Common myeloid progenitor, CD34-positive (primary cell): ENCODE measurements at regions not wholly inside any gene's neighbourhood (a gene's known extent, or its start where the extent isn't known, plus 50 kb on each side); places are given as distances from the start of the nearest gene placed in this dataset.

Experiments
- CTCF ChIA-PET: fragments of 350-600 bp; sonication (Branson Sonifier 250); formaldehyde crosslinking; loops from one replicate; lab custom pipeline; 2021; ENCODE audit warnings: antibody characterized with exemption; lab: Charles Lee
- POLR2A ChIA-PET: fragments of 350-600 bp; sonication (Branson Sonifier 250); formaldehyde crosslinking; loops from one replicate; lab custom pipeline; 2021; ENCODE audit warnings: antibody characterized with exemption; lab: Charles Lee
- DNase-seq, 3 donors: peaks; one replicate each; pipeline versions ENCODE4 v3.0.0 to v3.0.0-alpha.2; 2013
- H3K27ac ChIP-seq, 2 experiments: 1 replicate in 1 of 2; 2 replicates in 1 of 2; pipeline ENCODE4 v1.7.0; 2013; ENCODE audit warnings: inconsistent platforms in 2 of 2, low read length in 2 of 2, mild to moderate bottlenecking in 2 of 2, low read depth in 1 of 2, moderate library complexity in 1 of 2; ENCODE audit not compliant: severe bottlenecking in 2 of 2, insufficient read depth in 1 of 2, poor library complexity in 1 of 2
- H3K27me3 ChIP-seq, 5 experiments: replicated peaks in 2 of 5; 1 replicate in 3 of 5; 2 replicates in 2 of 5; pipeline versions ENCODE4 v1.6.1 to v1.7.0; 2013; ENCODE audit warnings: low read length in 4 of 5, mild to moderate bottlenecking in 2 of 5, moderate library complexity in 2 of 5, inconsistent platforms in 1 of 5; ENCODE audit not compliant: insufficient read depth in 5 of 5, control insufficient read depth in 4 of 5
- H3K36me3 ChIP-seq, 4 experiments: 1 replicate in 2 of 4; 2 replicates in 2 of 4; pipeline versions ENCODE4 v1.6.1 to v1.7.0; 2013; ENCODE audit warnings: low read length in 3 of 4, control low read depth in 1 of 4, mild to moderate bottlenecking in 1 of 4; ENCODE audit not compliant: control insufficient read depth in 4 of 4, insufficient read depth in 4 of 4
- H3K4me1 ChIP-seq, 4 experiments: 1 replicate in 3 of 4; 2 replicates in 1 of 4; pipeline versions ENCODE4 v1.6.1 to v1.7.1; 2013; ENCODE audit warnings: low read length in 3 of 4, mild to moderate bottlenecking in 3 of 4, control low read depth in 1 of 4, inconsistent platforms in 1 of 4, moderate library complexity in 1 of 4; ENCODE audit not compliant: control insufficient read depth in 4 of 4, insufficient read depth in 4 of 4; ENCODE audit errors: control extremely low read depth in 1 of 4
- H3K4me3 ChIP-seq, 7 experiments: 1 replicate in 4 of 7; 2 replicates in 3 of 7; pipeline versions ENCODE4 v1.5.1 to v1.7.0; 2013; ENCODE audit warnings: mild to moderate bottlenecking in 7 of 7, low read length in 6 of 7, moderate library complexity in 6 of 7, inconsistent platforms in 2 of 7, low read depth in 2 of 7, control low read depth in 1 of 7; ENCODE audit not compliant: insufficient read depth in 4 of 7, control insufficient read depth in 1 of 7; ENCODE audit errors: extremely low read depth in 1 of 7
- H3K9me3 ChIP-seq, 5 experiments: 1 replicate in 4 of 5; 2 replicates in 1 of 5; pipeline versions ENCODE4 v1.6.1 to v1.7.1; 2013; ENCODE audit warnings: low read length in 4 of 5, mild to moderate bottlenecking in 2 of 5, inconsistent platforms in 1 of 5, low read depth in 1 of 5, moderate library complexity in 1 of 5; ENCODE audit not compliant: control insufficient read depth in 4 of 5, insufficient read depth in 2 of 5; ENCODE audit errors: control extremely low read depth in 1 of 5
- WGBS: methylation state at CpG from one replicate; pipeline ENCODE4 v1.1.5; 2013; ENCODE audit not compliant: insufficient coverage; 5-methylcytosine and 5-hydroxymethylcytosine counted together

GRCh38 chr12:124115976-124116690 is 143.1 kb downstream of the ZNF664 start:
- Histone ChIP-seq H3K9me3 (peaks cover 0 to 4% (median 0%) of the 10 kb centered on the region in 5 experiments), H3K36me3 (no peaks in the 10 kb centered on the region), H3K27ac (no peak overlapping the region), H3K27me3 (no peaks in the 10 kb centered on the region), H3K4me3 (no peak overlapping the region), H3K4me1 (no peaks in the 10 kb centered on the region)
- ChIA-PET POLR2A (no interaction called here), CTCF (no interaction called here)
- no peak for DNase-seq
- WGBS = 95% methylated on average over 16 of the region's 16 CpGs

- ChIA-PET CTCF (interaction anchor here (0.7 kb wide), 1 partner anchor 241 kb away, joined by 4 read pairs; no protein-coding TSS in a partner anchor), POLR2A (no interaction called here)
- Histone ChIP-seq H3K36me3 (no peaks in the 10 kb centered on the region), H3K9me3 (no peaks in the 10 kb centered on the region), H3K4me1 (peaks cover 0 to 4% (median under 1%) of the 10 kb centered on the region in 4 experiments), H3K27me3 (no peaks in the 10 kb centered on the region), H3K27ac (no peak overlapping the region), H3K4me3 (no peak overlapping the region)
- WGBS = 81% methylated on average over 3 of the region's 6 CpGs
- no peak for DNase-seq
Observed at GRCh38 chr12:124120739-124121138, 147.7 kb downstream of the ZNF664 start.

GRCh38 chr12:124122722-124123121 is 149.7 kb downstream of the ZNF664 start:
- POLR2A ChIA-PET = no interaction called here
- DNase-seq = no peak
- CTCF ChIA-PET = no interaction called here

GRCh38 chr12:124123296-124124000 is 150.4 kb downstream of the ZNF664 start:
- H3K36me3 ChIP-seq = no peaks in the 10 kb centered on the region
- ChIA-PET POLR2A (no interaction called here), CTCF (no interaction called here)
- DNase-seq = no peak
- 97% methylated on average over 7 of the region's 10 CpGs for WGBS
- no peak overlapping the region for H3K27ac ChIP-seq
- H3K9me3 ChIP-seq = no peaks in the 10 kb centered on the region
- no peaks in the 10 kb centered on the region for H3K27me3 ChIP-seq
- H3K4me3 ChIP-seq = no peak overlapping the region
- H3K4me1 ChIP-seq = peaks cover 0 to 4% (median under 1%) of the 10 kb centered on the region in 4 experiments

More at GRCh38 chr12:124122722-124123121, 149.7 kb downstream of the ZNF664 start:
- Histone ChIP-seq H3K4me1 (peaks cover 0 to 4% (median under 1%) of the 10 kb centered on the region in 4 experiments), H3K4me3 (no peak overlapping the region), H3K36me3 (no peaks in the 10 kb centered on the region), H3K27ac (no peak overlapping the region), H3K27me3 (no peaks in the 10 kb centered on the region), H3K9me3 (no peaks in the 10 kb centered on the region)
- WGBS = no CpG with 5 or more reads among the region's 9 CpGs

GRCh38 chr12:124125203-124125871 is 152.3 kb downstream of the ZNF664 start:
- Histone ChIP-seq H3K4me1 (peaks cover 0 to 4% (median under 1%) of the 10 kb centered on the region in 4 experiments), H3K36me3 (no peaks in the 10 kb centered on the region), H3K9me3 (no peaks in the 10 kb centered on the region), H3K27ac (no peak overlapping the region), H3K27me3 (no peaks in the 10 kb centered on the region), H3K4me3 (no peak overlapping the region)
- WGBS = 48% methylated on average over 7 of the region's 10 CpGs
- ChIA-PET CTCF (no interaction called here), POLR2A (no interaction called here)
- no peak for DNase-seq

GRCh38 chr12:124126950-124127655 is 154.1 kb downstream of the ZNF664 start:
- 90% methylated on average over 15 of the region's 15 CpGs for WGBS
- Histone ChIP-seq H3K4me1 (peaks cover 0 to 4% (median under 1%) of the 10 kb centered on the region in 4 experiments), H3K9me3 (no peaks in the 10 kb centered on the region), H3K36me3 (no peaks in the 10 kb centered on the region), H3K27ac (no peak overlapping the region), H3K4me3 (no peak overlapping the region), H3K27me3 (no peaks in the 10 kb centered on the region)
- no peak for DNase-seq
- ChIA-PET POLR2A (no interaction called here), CTCF (no interaction called here)
